ENCODE measurements at regions not wholly inside any gene's neighbourhood (a gene's known extent, or its start where the extent isn't known, plus 50 kb on each side); places are given as distances from the start of the nearest gene placed in this dataset.

- TF ChIP-seq CTCF (conservative IDR thresholded peaks at IDR 0.05; ENCODE audit: low read depth, low read length), result peak; percentile 57
- no peak overlapping the region for H3K4me3 ChIP-seq (ENCODE audit: low read depth, low read length)
- no peak for DNase-seq (ENCODE audit: low read depth)
Measured at GRCh38 chr3:180804916-180805315, 107.6 kb upstream of the FXR1 start.

- TF ChIP-seq CTCF (conservative IDR thresholded peaks at IDR 0.05; ENCODE audit: low read depth, low read length), result no peak
Measured at GRCh38 chr3:180808823-180809575, 103.5 kb upstream of the FXR1 start.

GRCh38 chr3:180820400-180820799 is 92.1 kb upstream of the FXR1 start:
- TF ChIP-seq CTCF (conservative IDR thresholded peaks at IDR 0.05; ENCODE audit: low read depth, low read length), result no peak
- no peak overlapping the region for H3K4me3 ChIP-seq (ENCODE audit: low read depth, low read length)
- no peak for DNase-seq (ENCODE audit: low read depth)

More at GRCh38 chr3:180808823-180809575, 103.5 kb upstream of the FXR1 start:
- no peak for DNase-seq (ENCODE audit: low read depth)
- H3K4me3 ChIP-seq (ENCODE audit: low read depth, low read length), result no peak overlapping the region

GRCh38 chr3:180825964-180826363 is 86.5 kb upstream of the FXR1 start:
- no peak overlapping the region for H3K4me3 ChIP-seq (ENCODE audit: low read depth, low read length)
- no peak for TF ChIP-seq CTCF (conservative IDR thresholded peaks at IDR 0.05; ENCODE audit: low read depth, low read length)
- DNase-seq (ENCODE audit: low read depth), result no peak

- DNase-seq (ENCODE audit: low read depth), result no peak
- no peak for TF ChIP-seq CTCF (conservative IDR thresholded peaks at IDR 0.05; ENCODE audit: low read depth, low read length)
Measured at GRCh38 chr3:180827171-180827570, 85.3 kb upstream of the FXR1 start.

GRCh38 chr3:180828001-180828720 is 84.3 kb upstream of the FXR1 start:
- no peak overlapping the region for H3K4me3 ChIP-seq (ENCODE audit: low read depth, low read length)
- DNase-seq (ENCODE audit: low read depth), result no peak
- TF ChIP-seq CTCF (conservative IDR thresholded peaks at IDR 0.05; ENCODE audit: low read depth, low read length), result no peak

More at GRCh38 chr3:180827171-180827570, 85.3 kb upstream of the FXR1 start:
- no peak overlapping the region for H3K4me3 ChIP-seq (ENCODE audit: low read depth, low read length)

Data from epithelial cell of proximal tubule (primary cell).